ENCODE measurements at regions not wholly inside any gene's neighbourhood (a gene's known extent, or its start where the extent isn't known, plus 50 kb on each side); places are given as distances from the start of the nearest gene placed in this dataset.

DNA sequence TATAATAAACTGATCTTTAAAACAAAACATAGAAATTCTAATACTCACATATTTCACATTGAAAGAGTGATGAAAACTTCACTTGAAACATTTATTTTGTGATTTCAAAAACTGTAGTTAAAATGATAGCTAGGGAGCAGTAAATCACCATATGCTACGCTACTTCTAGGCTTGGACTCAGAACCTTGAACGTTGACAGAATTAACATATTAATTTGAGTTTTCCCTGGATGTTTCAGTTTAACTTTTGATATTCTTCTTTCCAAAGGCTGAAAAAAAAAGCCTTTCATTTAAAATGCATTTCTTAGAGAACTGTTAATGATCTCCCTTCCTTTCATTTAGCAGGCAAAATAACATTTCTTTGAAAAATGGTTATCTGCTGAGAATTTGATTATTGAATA lies 307.8 kb upstream of the SGCD start:
- TF ChIP-seq SIN3A (IDR thresholded peaks at IDR 0.05; ENCODE audit: borderline replicate concordance, insufficient read depth, low read length) = no peak

DNA sequence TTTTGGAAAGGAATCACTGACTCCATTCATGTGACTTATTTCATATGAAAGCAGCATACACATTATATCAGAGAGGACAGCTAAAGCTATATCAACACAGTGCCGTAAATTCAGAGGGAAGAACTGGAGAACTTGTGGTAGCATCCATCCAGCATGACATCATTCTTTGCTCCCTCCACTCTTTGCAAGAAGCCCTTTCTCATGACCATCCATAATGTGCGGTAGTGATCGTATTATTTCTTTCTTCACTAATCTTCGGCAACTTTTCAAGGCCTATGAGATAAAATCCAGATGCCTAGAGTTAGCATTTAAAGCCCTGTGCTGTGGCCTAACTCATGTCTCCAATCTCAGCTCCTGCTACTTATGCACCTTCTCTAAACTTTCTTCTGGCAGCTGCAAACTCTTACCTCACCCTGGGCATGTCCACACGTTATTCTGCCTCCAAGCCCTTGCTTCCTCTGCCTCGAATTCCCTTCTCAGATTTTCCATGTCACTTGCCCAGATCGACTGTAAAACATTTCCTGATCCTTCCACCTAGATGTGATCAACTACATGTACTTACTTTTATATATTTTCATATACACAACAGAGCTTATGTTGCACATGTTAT lies 307.3 kb upstream of the SGCD start:
- TF ChIP-seq SIN3A (IDR thresholded peaks at IDR 0.05; ENCODE audit: borderline replicate concordance, insufficient read depth, low read length) (no peak), TAF1 (IDR thresholded peaks at IDR 0.05; ENCODE audit: borderline replicate concordance, insufficient read depth, low read length) (no peak), FOXP2 (optimal IDR thresholded peaks at IDR 0.05; ENCODE audit: borderline replicate concordance, extremely low read depth, extremely low read length, insufficient read depth) (no peak), POLR2AphosphoS5 (IDR thresholded peaks at IDR 0.05; ENCODE audit: low read depth, low read length) (no peak)
- TF ChIP-seq, protein P1, sequence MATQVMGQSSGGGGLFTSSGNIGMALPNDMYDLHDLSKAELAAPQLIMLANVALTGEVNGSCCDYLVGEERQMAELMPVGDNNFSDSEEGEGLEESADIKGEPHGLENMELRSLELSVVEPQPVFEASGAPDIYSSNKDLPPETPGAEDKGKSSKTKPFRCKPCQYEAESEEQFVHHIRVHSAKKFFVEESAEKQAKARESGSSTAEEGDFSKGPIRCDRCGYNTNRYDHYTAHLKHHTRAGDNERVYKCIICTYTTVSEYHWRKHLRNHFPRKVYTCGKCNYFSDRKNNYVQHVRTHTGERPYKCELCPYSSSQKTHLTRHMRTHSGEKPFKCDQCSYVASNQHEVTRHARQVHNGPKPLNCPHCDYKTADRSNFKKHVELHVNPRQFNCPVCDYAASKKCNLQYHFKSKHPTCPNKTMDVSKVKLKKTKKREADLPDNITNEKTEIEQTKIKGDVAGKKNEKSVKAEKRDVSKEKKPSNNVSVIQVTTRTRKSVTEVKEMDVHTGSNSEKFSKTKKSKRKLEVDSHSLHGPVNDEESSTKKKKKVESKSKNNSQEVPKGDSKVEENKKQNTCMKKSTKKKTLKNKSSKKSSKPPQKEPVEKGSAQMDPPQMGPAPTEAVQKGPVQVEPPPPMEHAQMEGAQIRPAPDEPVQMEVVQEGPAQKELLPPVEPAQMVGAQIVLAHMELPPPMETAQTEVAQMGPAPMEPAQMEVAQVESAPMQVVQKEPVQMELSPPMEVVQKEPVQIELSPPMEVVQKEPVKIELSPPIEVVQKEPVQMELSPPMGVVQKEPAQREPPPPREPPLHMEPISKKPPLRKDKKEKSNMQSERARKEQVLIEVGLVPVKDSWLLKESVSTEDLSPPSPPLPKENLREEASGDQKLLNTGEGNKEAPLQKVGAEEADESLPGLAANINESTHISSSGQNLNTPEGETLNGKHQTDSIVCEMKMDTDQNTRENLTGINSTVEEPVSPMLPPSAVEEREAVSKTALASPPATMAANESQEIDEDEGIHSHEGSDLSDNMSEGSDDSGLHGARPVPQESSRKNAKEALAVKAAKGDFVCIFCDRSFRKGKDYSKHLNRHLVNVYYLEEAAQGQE (IDR thresholded peaks at IDR 0.05; ENCODE audit: insufficient read depth in 1 of 2, low read depth in 2 of 2, low read length in 2 of 2) = no peak

DNA sequence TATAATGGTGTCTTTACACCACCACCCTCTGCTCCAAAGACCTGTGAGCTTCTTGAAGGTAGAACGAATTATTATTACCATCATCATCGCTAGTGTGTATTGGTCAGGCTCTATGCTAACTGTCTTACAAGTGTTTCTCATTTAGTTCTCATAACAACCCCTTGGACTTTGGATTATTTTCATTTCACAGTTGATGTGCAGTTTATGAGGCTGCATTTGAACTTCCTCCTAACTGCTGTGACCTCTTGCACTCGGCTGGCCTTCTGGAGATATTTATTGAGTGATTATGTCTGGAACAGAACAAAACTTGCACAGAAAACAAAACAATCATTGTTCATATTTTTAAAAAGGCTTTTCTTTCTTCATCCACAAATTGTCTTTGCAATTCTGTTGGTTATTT lies 306.3 kb upstream of the SGCD start:
- TF ChIP-seq POLR2AphosphoS5 (IDR thresholded peaks at IDR 0.05; ENCODE audit: low read depth, low read length) = no peak
- TF ChIP-seq, protein P1 (IDR thresholded peaks at IDR 0.05; ENCODE audit: insufficient read depth in 1 of 2, low read depth in 2 of 2, low read length in 2 of 2) = no peak
- TF ChIP-seq TAF1 (IDR thresholded peaks at IDR 0.05; ENCODE audit: borderline replicate concordance, insufficient read depth, low read length) = no peak
- no peak for TF ChIP-seq SIN3A (IDR thresholded peaks at IDR 0.05; ENCODE audit: borderline replicate concordance, insufficient read depth, low read length)
- TF ChIP-seq FOXP2 (optimal IDR thresholded peaks at IDR 0.05; ENCODE audit: borderline replicate concordance, extremely low read depth, extremely low read length, insufficient read depth) = no peak

DNA sequence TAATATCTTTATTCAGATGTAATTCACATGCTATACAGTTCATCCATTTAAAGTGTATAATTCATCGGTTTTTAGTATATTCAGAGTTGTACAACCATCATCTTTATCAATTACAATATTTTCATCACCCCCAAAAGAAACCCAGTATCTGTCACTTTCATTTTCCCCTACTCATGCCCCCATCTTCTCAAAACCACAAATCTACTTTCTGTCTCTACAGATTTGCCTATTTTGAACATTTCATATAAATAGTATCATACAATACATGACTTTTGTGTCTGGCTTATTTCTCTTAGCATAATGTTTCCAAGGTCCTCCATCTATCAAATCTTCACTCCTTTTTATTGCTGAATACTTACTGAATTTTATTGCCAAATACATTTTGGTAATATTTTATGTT lies 305.1 kb upstream of the SGCD start:
- no peak for TF ChIP-seq TAF1 (IDR thresholded peaks at IDR 0.05; ENCODE audit: borderline replicate concordance, insufficient read depth, low read length)
- no peak for TF ChIP-seq FOXP2 (optimal IDR thresholded peaks at IDR 0.05; ENCODE audit: borderline replicate concordance, extremely low read depth, extremely low read length, insufficient read depth)
- TF ChIP-seq POLR2AphosphoS5 (IDR thresholded peaks at IDR 0.05; ENCODE audit: low read depth, low read length) = no peak
- TF ChIP-seq SIN3A (IDR thresholded peaks at IDR 0.05; ENCODE audit: borderline replicate concordance, insufficient read depth, low read length) = no peak
- TF ChIP-seq, protein P1 (IDR thresholded peaks at IDR 0.05; ENCODE audit: insufficient read depth in 1 of 2, low read depth in 2 of 2, low read length in 2 of 2) = no peak

DNA sequence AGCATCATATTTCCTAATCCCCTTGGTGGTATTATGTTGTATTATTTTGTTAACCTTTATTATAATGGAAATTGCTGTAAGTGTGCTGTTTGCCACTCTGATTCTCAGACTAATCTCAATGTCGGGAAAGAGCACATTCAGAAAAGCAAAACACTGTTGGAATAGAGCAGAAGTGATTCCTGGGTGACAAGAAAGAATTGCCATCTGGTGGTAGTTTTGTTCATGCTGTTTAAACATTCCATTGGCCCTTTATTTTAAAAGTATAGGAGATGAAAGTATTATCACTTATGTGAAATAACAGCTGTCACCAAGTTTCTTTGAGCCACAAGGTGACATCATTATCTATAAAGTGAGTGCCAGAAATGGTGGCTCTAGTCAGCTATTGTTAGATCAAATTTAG lies 301.3 kb upstream of the SGCD start:
- TF ChIP-seq, protein P1 (IDR thresholded peaks at IDR 0.05; ENCODE audit: insufficient read depth in 1 of 2, low read depth in 2 of 2, low read length in 2 of 2) = no peak
- TF ChIP-seq POLR2AphosphoS5 (IDR thresholded peaks at IDR 0.05; ENCODE audit: low read depth, low read length) = no peak
- TF ChIP-seq FOXP2 (optimal IDR thresholded peaks at IDR 0.05; ENCODE audit: borderline replicate concordance, extremely low read depth, extremely low read length, insufficient read depth) = no peak
- TF ChIP-seq SIN3A (IDR thresholded peaks at IDR 0.05; ENCODE audit: borderline replicate concordance, insufficient read depth, low read length) = no peak
- no peak for TF ChIP-seq TAF1 (IDR thresholded peaks at IDR 0.05; ENCODE audit: borderline replicate concordance, insufficient read depth, low read length)
